ENCODE measurements at regions not wholly inside any gene's neighbourhood (a gene's known extent, or its start where the extent isn't known, plus 50 kb on each side); places are given as distances from the start of the nearest gene placed in this dataset.

GRCh38 chr3:160106905-160107861, 118.0 kb upstream of the C3orf80 start:
- Mint-ChIP-seq H3K27ac (no peak overlapping the region), H3K9me3 (ENCODE audit: low read depth) (no peaks in the 10 kb centered on the region), H3K4me3 (ENCODE audit: low read depth) (no peak overlapping the region), H3K4me1 (ENCODE audit: low read depth) (peaks cover 16% of the 10 kb centered on the region), H3K36me3 (ENCODE audit: insufficient read depth) (no peaks in the 10 kb centered on the region), H3K27me3 (peaks cover 6% of the 10 kb centered on the region)
- TF ChIP-seq CTCF (IDR thresholded peaks at IDR 0.05; ENCODE audit: unreplicated experiment): no peak
- DNase-seq (ENCODE audit: low spot score, unreplicated experiment): no peak

GRCh38 chr3:160108362-160108761, 116.9 kb upstream of the C3orf80 start:
- no peak for TF ChIP-seq CTCF (IDR thresholded peaks at IDR 0.05; ENCODE audit: unreplicated experiment)
- Mint-ChIP-seq H3K4me1 (ENCODE audit: low read depth) (peaks cover 16% of the 10 kb centered on the region), H3K36me3 (ENCODE audit: insufficient read depth) (no peaks in the 10 kb centered on the region), H3K4me3 (ENCODE audit: low read depth) (no peak overlapping the region), H3K27ac (no peak overlapping the region), H3K9me3 (ENCODE audit: low read depth) (no peaks in the 10 kb centered on the region), H3K27me3 (peaks cover 12% of the 10 kb centered on the region)
- DNase-seq (ENCODE audit: low spot score, unreplicated experiment): no peak

- no peak overlapping the region for H3K27ac Mint-ChIP-seq
- H3K4me3 Mint-ChIP-seq (ENCODE audit: low read depth): no peak overlapping the region
- no peaks in the 10 kb centered on the region for H3K36me3 Mint-ChIP-seq (ENCODE audit: insufficient read depth)
- no peaks in the 10 kb centered on the region for H3K9me3 Mint-ChIP-seq (ENCODE audit: low read depth)
- peaks cover 16% of the 10 kb centered on the region for H3K27me3 Mint-ChIP-seq
- TF ChIP-seq CTCF (IDR thresholded peaks at IDR 0.05; ENCODE audit: unreplicated experiment): no peak
- peaks cover 16% of the 10 kb centered on the region for H3K4me1 Mint-ChIP-seq (ENCODE audit: low read depth)
- DNase-seq (ENCODE audit: low spot score, unreplicated experiment): no peak
Observed at GRCh38 chr3:160112481-160112880, 112.7 kb upstream of the C3orf80 start.

GRCh38 chr3:160112996-160113395, 112.2 kb upstream of the C3orf80 start:
- Mint-ChIP-seq H3K27me3 (peaks cover 16% of the 10 kb centered on the region), H3K4me1 (ENCODE audit: low read depth) (peaks cover 14% of the 10 kb centered on the region), H3K9me3 (ENCODE audit: low read depth) (no peaks in the 10 kb centered on the region), H3K4me3 (ENCODE audit: low read depth) (no peak overlapping the region), H3K27ac (no peak overlapping the region), H3K36me3 (ENCODE audit: insufficient read depth) (no peaks in the 10 kb centered on the region)
- no peak for DNase-seq (ENCODE audit: low spot score, unreplicated experiment)
- no peak for TF ChIP-seq CTCF (IDR thresholded peaks at IDR 0.05; ENCODE audit: unreplicated experiment)

GRCh38 chr3:160114355-160114995, 110.7 kb upstream of the C3orf80 start:
- Mint-ChIP-seq H3K27ac (peak overlapping the region; percentile 33), H3K36me3 (ENCODE audit: insufficient read depth) (no peaks in the 10 kb centered on the region), H3K4me3 (ENCODE audit: low read depth) (no peak overlapping the region), H3K4me1 (ENCODE audit: low read depth) (peaks cover 5% of the 10 kb centered on the region), H3K27me3 (peaks cover 16% of the 10 kb centered on the region), H3K9me3 (ENCODE audit: low read depth) (no peaks in the 10 kb centered on the region)
- TF ChIP-seq CTCF (IDR thresholded peaks at IDR 0.05; ENCODE audit: unreplicated experiment): no peak
- DNase-seq (ENCODE audit: low spot score, unreplicated experiment): no peak
